B cell (primary cell): ENCODE measurements at regions not wholly inside any gene's neighbourhood (a gene's known extent, or its start where the extent isn't known, plus 50 kb on each side); places are given as distances from the start of the nearest gene placed in this dataset.

Source experiments
- EZH2 ChIP-seq: IDR thresholded peaks from 2 replicates; pipeline ENCODE4 v1.6.1; 2012; ENCODE audit warnings: borderline replicate concordance, low read depth, mild to moderate bottlenecking, moderate library complexity, low read length; ENCODE audit not compliant: insufficient read depth, poor library complexity, severe bottlenecking
- TF ChIP-seq, protein P1 (sequence below): fragments of 200-600 bp; IDR thresholded peaks from one replicate; pipeline ENCODE4 v1.8.0; 2022; ENCODE audit warnings: antibody characterized with exemption, mild to moderate bottlenecking

DNA sequence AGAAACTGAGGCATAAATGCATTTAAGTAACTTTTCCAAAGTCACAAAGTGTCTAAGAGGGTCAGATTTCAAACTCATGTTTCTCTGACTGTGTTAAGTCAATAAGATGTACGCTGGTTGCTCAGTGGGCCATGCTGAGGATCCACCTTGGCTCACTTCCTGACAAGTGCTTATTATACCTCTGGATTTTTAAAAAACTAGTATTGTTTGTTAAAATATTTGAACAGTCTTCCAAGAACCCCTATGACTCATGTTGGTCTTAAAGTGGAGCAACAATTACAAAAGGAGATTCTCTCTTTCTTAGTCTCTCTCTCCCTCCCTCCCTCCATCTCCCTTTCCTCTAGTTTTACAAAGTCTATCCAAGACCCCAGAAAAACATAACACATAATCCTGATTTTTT, 1050.2 kb downstream of the AGBL1 start:
- TF ChIP-seq, protein P1, sequence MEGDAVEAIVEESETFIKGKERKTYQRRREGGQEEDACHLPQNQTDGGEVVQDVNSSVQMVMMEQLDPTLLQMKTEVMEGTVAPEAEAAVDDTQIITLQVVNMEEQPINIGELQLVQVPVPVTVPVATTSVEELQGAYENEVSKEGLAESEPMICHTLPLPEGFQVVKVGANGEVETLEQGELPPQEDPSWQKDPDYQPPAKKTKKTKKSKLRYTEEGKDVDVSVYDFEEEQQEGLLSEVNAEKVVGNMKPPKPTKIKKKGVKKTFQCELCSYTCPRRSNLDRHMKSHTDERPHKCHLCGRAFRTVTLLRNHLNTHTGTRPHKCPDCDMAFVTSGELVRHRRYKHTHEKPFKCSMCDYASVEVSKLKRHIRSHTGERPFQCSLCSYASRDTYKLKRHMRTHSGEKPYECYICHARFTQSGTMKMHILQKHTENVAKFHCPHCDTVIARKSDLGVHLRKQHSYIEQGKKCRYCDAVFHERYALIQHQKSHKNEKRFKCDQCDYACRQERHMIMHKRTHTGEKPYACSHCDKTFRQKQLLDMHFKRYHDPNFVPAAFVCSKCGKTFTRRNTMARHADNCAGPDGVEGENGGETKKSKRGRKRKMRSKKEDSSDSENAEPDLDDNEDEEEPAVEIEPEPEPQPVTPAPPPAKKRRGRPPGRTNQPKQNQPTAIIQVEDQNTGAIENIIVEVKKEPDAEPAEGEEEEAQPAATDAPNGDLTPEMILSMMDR: no peak
- no peak for TF ChIP-seq EZH2
